AG09309 (cell line): ENCODE measurements at regions not wholly inside any gene's neighbourhood (a gene's known extent, or its start where the extent isn't known, plus 50 kb on each side); places are given as distances from the start of the nearest gene placed in this dataset.

ENCODE experiments used
- DNase-seq: peaks from one replicate; pipeline ENCODE4 v3.0.0-alpha.2; 2010; ENCODE audit warnings: low read depth
- H3K4me3 ChIP-seq: 2 replicates; pipeline ENCODE4 v1.5.1; 2011; ENCODE audit warnings: mild to moderate bottlenecking, low read depth, low read length, moderate library complexity; ENCODE audit not compliant: control insufficient read depth
- CTCF ChIP-seq: IDR thresholded peaks from 2 replicates; pipeline ENCODE4 v1.5.1; 2011; ENCODE audit warnings: mild to moderate bottlenecking, low read depth, low read length, inconsistent platforms; ENCODE audit not compliant: insufficient read depth, control insufficient read depth; ENCODE audit errors: missing control alignments

GRCh38 chr3:132241776-132242514 lies 75.3 kb upstream of the ACP3 start:
- no peak for DNase-seq
- TF ChIP-seq CTCF, result no peak
- H3K4me3 ChIP-seq, result no peak overlapping the region

GRCh38 chr3:132242790-132243189 lies 74.4 kb upstream of the ACP3 start:
- H3K4me3 ChIP-seq, result no peak overlapping the region
- DNase-seq, result no peak
- TF ChIP-seq CTCF, result no peak

GRCh38 chr3:132245552-132246142 lies 71.6 kb upstream of the ACP3 start:
- no peak for DNase-seq
- H3K4me3 ChIP-seq, result no peak overlapping the region
- no peak for TF ChIP-seq CTCF

GRCh38 chr3:132246212-132246611 lies 71.0 kb upstream of the ACP3 start:
- TF ChIP-seq CTCF, result no peak
- no peak for DNase-seq

GRCh38 chr3:132247211-132247610 lies 70.0 kb upstream of the ACP3 start:
- no peak overlapping the region for H3K4me3 ChIP-seq
- no peak for TF ChIP-seq CTCF
- no peak for DNase-seq

More at GRCh38 chr3:132246212-132246611, 71.0 kb upstream of the ACP3 start:
- H3K4me3 ChIP-seq, result no peak overlapping the region

- DNase-seq, result no peak
- no peak overlapping the region for H3K4me3 ChIP-seq
- TF ChIP-seq CTCF, result no peak
Measured at GRCh38 chr3:132248490-132248889, 68.7 kb upstream of the ACP3 start.
